ENCODE measurements at regions not wholly inside any gene's neighbourhood (a gene's known extent, or its start where the extent isn't known, plus 50 kb on each side); places are given as distances from the start of the nearest gene placed in this dataset.

- no peak for TF ChIP-seq EZH2 (IDR thresholded peaks at IDR 0.05; ENCODE audit: insufficient read depth, low read length)
- TF ChIP-seq CTCF (IDR thresholded peaks at IDR 0.05; ENCODE audit: insufficient read depth, low read depth, low read length), result no peak
Observed at GRCh38 chr7:49479441-49479840, 294.0 kb upstream of the VWC2 start.

Measured in astrocyte (in vitro differentiated cells and primary cell).